ENCODE measurements at regions not wholly inside any gene's neighbourhood (a gene's known extent, or its start where the extent isn't known, plus 50 kb on each side); places are given as distances from the start of the nearest gene placed in this dataset.

DNA sequence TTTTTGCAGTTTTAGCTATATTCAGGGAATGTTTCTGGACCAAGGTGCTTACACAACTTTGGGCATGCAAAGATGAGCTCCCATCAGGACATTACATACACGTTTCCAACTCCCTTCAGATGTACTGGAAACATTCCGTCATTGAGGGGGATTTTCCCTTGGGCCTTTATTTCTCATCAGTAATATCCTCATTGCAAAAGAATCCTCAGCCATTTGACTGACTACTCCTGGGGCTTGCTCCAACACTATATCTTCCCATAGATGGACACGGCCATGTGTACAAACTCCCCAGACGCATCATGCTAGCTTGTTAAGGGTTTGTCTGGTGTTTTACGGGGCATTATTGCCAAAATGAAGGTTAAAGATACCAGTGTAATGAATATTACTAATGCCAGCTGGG is 59.3 kb upstream of the NUP160 start:
- TF ChIP-seq, protein P1, sequence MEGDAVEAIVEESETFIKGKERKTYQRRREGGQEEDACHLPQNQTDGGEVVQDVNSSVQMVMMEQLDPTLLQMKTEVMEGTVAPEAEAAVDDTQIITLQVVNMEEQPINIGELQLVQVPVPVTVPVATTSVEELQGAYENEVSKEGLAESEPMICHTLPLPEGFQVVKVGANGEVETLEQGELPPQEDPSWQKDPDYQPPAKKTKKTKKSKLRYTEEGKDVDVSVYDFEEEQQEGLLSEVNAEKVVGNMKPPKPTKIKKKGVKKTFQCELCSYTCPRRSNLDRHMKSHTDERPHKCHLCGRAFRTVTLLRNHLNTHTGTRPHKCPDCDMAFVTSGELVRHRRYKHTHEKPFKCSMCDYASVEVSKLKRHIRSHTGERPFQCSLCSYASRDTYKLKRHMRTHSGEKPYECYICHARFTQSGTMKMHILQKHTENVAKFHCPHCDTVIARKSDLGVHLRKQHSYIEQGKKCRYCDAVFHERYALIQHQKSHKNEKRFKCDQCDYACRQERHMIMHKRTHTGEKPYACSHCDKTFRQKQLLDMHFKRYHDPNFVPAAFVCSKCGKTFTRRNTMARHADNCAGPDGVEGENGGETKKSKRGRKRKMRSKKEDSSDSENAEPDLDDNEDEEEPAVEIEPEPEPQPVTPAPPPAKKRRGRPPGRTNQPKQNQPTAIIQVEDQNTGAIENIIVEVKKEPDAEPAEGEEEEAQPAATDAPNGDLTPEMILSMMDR (IDR thresholded peaks at IDR 0.05; ENCODE audit: low read length): no peak
- TF ChIP-seq EZH2 (optimal IDR thresholded peaks at IDR 0.05; ENCODE audit: low read depth, low read length) (no peak), EZH2phosphoT487 (IDR thresholded peaks at IDR 0.05; ENCODE audit: low read length) (no peak)

All from MM.1S (cell line).